Daoy (cell line): ENCODE measurements at regions not wholly inside any gene's neighbourhood (a gene's known extent, or its start where the extent isn't known, plus 50 kb on each side); places are given as distances from the start of the nearest gene placed in this dataset.

ENCODE experiments used
- DNase-seq: peaks from one replicate; pipeline ENCODE4 v3.0.0-alpha.2; 2015; ENCODE audit warnings: low read depth

- DNase-seq, result no peak
Observed at GRCh38 chr5:31098811-31099210, 94.7 kb upstream of the CDH6 start.

- DNase-seq, result no peak
Observed at GRCh38 chr5:31097851-31098250, 95.6 kb upstream of the CDH6 start.

GRCh38 chr5:31096238-31096865 lies 97.1 kb upstream of the CDH6 start:
- no peak for DNase-seq

GRCh38 chr5:31095796-31096195 lies 97.7 kb upstream of the CDH6 start:
- DNase-seq, result no peak

- no peak for DNase-seq
Observed at GRCh38 chr5:31091501-31091900, 102.0 kb upstream of the CDH6 start.

GRCh38 chr5:31090467-31090866 lies 103.0 kb upstream of the CDH6 start:
- no peak for DNase-seq

GRCh38 chr5:31086839-31087415 lies 106.6 kb upstream of the CDH6 start:
- no peak for DNase-seq

GRCh38 chr5:31084871-31085270 lies 108.6 kb upstream of the CDH6 start:
- DNase-seq, result no peak

- no peak for DNase-seq
Observed at GRCh38 chr5:31083364-31083763, 110.1 kb upstream of the CDH6 start.

- DNase-seq, result no peak
Observed at GRCh38 chr5:31079668-31080067, 113.8 kb upstream of the CDH6 start.

- DNase-seq, result no peak
Observed at GRCh38 chr5:31078956-31079355, 114.5 kb upstream of the CDH6 start.

- no peak for DNase-seq
Observed at GRCh38 chr5:31075981-31076380, 117.5 kb upstream of the CDH6 start.

- no peak for DNase-seq
Observed at GRCh38 chr5:31068287-31068686, 125.2 kb upstream of the CDH6 start.

GRCh38 chr5:31066655-31067328 lies 126.7 kb upstream of the CDH6 start:
- DNase-seq, result no peak

- DNase-seq, result no peak
Observed at GRCh38 chr5:31064215-31064614, 129.3 kb upstream of the CDH6 start.

- DNase-seq, result no peak
Observed at GRCh38 chr5:31062902-31063580, 130.4 kb upstream of the CDH6 start.

GRCh38 chr5:31059889-31060288 lies 133.6 kb upstream of the CDH6 start:
- no peak for DNase-seq

- no peak for DNase-seq
Observed at GRCh38 chr5:31054453-31054852, 139.0 kb upstream of the CDH6 start.

GRCh38 chr5:31052937-31053658 lies 140.4 kb upstream of the CDH6 start:
- DNase-seq, result no peak

- no peak for DNase-seq
Observed at GRCh38 chr5:31051316-31051715, 142.2 kb upstream of the CDH6 start.

- DNase-seq, result no peak
Observed at GRCh38 chr5:31049936-31050704, 143.4 kb upstream of the CDH6 start.
